ENCODE measurements at regions not wholly inside any gene's neighbourhood (a gene's known extent, or its start where the extent isn't known, plus 50 kb on each side); places are given as distances from the start of the nearest gene placed in this dataset.
"Not testable (repeated sequence)": the region's sequence is repeated elsewhere in the genome, so short reads cannot be mapped to it uniquely, and the experiment has no call there.

GRCh38 chr21:8194042-8194441 is 2327.3 kb upstream of the TPTE start:
- H3K36me3 ChIP-seq (replicated peaks); DNase-seq (ENCODE audit: low spot score in 2 of 2); H3K27me3 ChIP-seq (ENCODE audit: low read depth); in situ Hi-C loops (cut with MboI; ENCODE audit: low sequenced_read_pairs); H3K9me3 ChIP-seq; H3K4me3 ChIP-seq; H3K4me1 ChIP-seq: not testable (repeated sequence)

- H3K27me3 ChIP-seq (ENCODE audit: low read depth); H3K36me3 ChIP-seq (replicated peaks); H3K9me3 ChIP-seq; H3K4me1 ChIP-seq; in situ Hi-C loops (cut with MboI; ENCODE audit: low sequenced_read_pairs); H3K4me3 ChIP-seq; DNase-seq (ENCODE audit: low spot score in 2 of 2): not testable (repeated sequence)
These were observed 2323.9 kb upstream of the TPTE start for GRCh38 chr21:8197377-8198027.

GRCh38 chr21:8205094-8205891 is 2316.1 kb upstream of the TPTE start:
- DNase-seq (ENCODE audit: low spot score in 2 of 2); H3K36me3 ChIP-seq (replicated peaks); in situ Hi-C loops (cut with MboI; ENCODE audit: low sequenced_read_pairs); H3K9me3 ChIP-seq; H3K4me3 ChIP-seq; H3K4me1 ChIP-seq; H3K27me3 ChIP-seq (ENCODE audit: low read depth): not testable (repeated sequence)

GRCh38 chr21:8205892-8206188 is 2315.5 kb upstream of the TPTE start:
- H3K36me3 ChIP-seq (replicated peaks); H3K27me3 ChIP-seq (ENCODE audit: low read depth); H3K4me1 ChIP-seq; H3K9me3 ChIP-seq; DNase-seq (ENCODE audit: low spot score in 2 of 2); H3K4me3 ChIP-seq; in situ Hi-C loops (cut with MboI; ENCODE audit: low sequenced_read_pairs): not testable (repeated sequence)

GRCh38 chr21:8212986-8213550 is 2308.3 kb upstream of the TPTE start:
- H3K9me3 ChIP-seq; H3K27me3 ChIP-seq (ENCODE audit: low read depth); H3K4me1 ChIP-seq; H3K4me3 ChIP-seq; H3K36me3 ChIP-seq (replicated peaks); in situ Hi-C loops (cut with MboI; ENCODE audit: low sequenced_read_pairs): not testable (repeated sequence)
- peak in 1 of 2 experiments; percentile 94 for DNase-seq (ENCODE audit: low spot score in 2 of 2)

- DNase-seq (ENCODE audit: low spot score in 2 of 2); H3K27me3 ChIP-seq (ENCODE audit: low read depth); H3K4me3 ChIP-seq; H3K4me1 ChIP-seq; H3K36me3 ChIP-seq (replicated peaks); in situ Hi-C loops (cut with MboI; ENCODE audit: low sequenced_read_pairs); H3K9me3 ChIP-seq: not testable (repeated sequence)
These were observed 2306.8 kb upstream of the TPTE start for GRCh38 chr21:8214539-8214938.

GRCh38 chr21:8229366-8230150 is 2291.8 kb upstream of the TPTE start:
- H3K36me3 ChIP-seq (replicated peaks); in situ Hi-C loops (cut with MboI; ENCODE audit: low sequenced_read_pairs): not testable (repeated sequence)

GRCh38 chr21:8231252-8231651 is 2290.1 kb upstream of the TPTE start:
- H3K36me3 ChIP-seq (replicated peaks); H3K4me1 ChIP-seq; in situ Hi-C loops (cut with MboI; ENCODE audit: low sequenced_read_pairs); H3K27me3 ChIP-seq (ENCODE audit: low read depth); H3K4me3 ChIP-seq; DNase-seq (ENCODE audit: low spot score in 2 of 2); H3K9me3 ChIP-seq: not testable (repeated sequence)

More at GRCh38 chr21:8229366-8230150, 2291.8 kb upstream of the TPTE start:
- H3K4me3 ChIP-seq; H3K27me3 ChIP-seq (ENCODE audit: low read depth); H3K9me3 ChIP-seq; DNase-seq (ENCODE audit: low spot score in 2 of 2); H3K4me1 ChIP-seq: not testable (repeated sequence)

- H3K9me3 ChIP-seq; H3K27me3 ChIP-seq (ENCODE audit: low read depth); H3K4me1 ChIP-seq; in situ Hi-C loops (cut with MboI; ENCODE audit: low sequenced_read_pairs); DNase-seq (ENCODE audit: low spot score in 2 of 2); H3K36me3 ChIP-seq (replicated peaks); H3K4me3 ChIP-seq: not testable (repeated sequence)
These were observed 2288.4 kb upstream of the TPTE start for GRCh38 chr21:8233000-8233399.

- in situ Hi-C loops (cut with MboI; ENCODE audit: low sequenced_read_pairs); H3K9me3 ChIP-seq; H3K4me1 ChIP-seq; H3K36me3 ChIP-seq (replicated peaks); DNase-seq (ENCODE audit: low spot score in 2 of 2); H3K27me3 ChIP-seq (ENCODE audit: low read depth); H3K4me3 ChIP-seq: not testable (repeated sequence)
These were observed 2287.3 kb upstream of the TPTE start for GRCh38 chr21:8234059-8234458.

- H3K4me1 ChIP-seq; H3K36me3 ChIP-seq (replicated peaks); DNase-seq (ENCODE audit: low spot score in 2 of 2); H3K27me3 ChIP-seq (ENCODE audit: low read depth); in situ Hi-C loops (cut with MboI; ENCODE audit: low sequenced_read_pairs); H3K4me3 ChIP-seq; H3K9me3 ChIP-seq: not testable (repeated sequence)
These were observed 2276.4 kb upstream of the TPTE start for GRCh38 chr21:8244723-8245641.

GRCh38 chr21:8245642-8246402 is 2275.6 kb upstream of the TPTE start:
- H3K36me3 ChIP-seq (replicated peaks); in situ Hi-C loops (cut with MboI; ENCODE audit: low sequenced_read_pairs): not testable (repeated sequence)

GRCh38 chr21:8251701-8252100 is 2269.7 kb upstream of the TPTE start:
- H3K9me3 ChIP-seq; in situ Hi-C loops (cut with MboI; ENCODE audit: low sequenced_read_pairs); H3K27me3 ChIP-seq (ENCODE audit: low read depth); H3K4me3 ChIP-seq; H3K36me3 ChIP-seq (replicated peaks); DNase-seq (ENCODE audit: low spot score in 2 of 2); H3K4me1 ChIP-seq: not testable (repeated sequence)

More at GRCh38 chr21:8245642-8246402, 2275.6 kb upstream of the TPTE start:
- H3K9me3 ChIP-seq; H3K27me3 ChIP-seq (ENCODE audit: low read depth); H3K4me3 ChIP-seq; H3K4me1 ChIP-seq; DNase-seq (ENCODE audit: low spot score in 2 of 2): not testable (repeated sequence)
